ENCODE measurements at regions not wholly inside any gene's neighbourhood (a gene's known extent, or its start where the extent isn't known, plus 50 kb on each side); places are given as distances from the start of the nearest gene placed in this dataset.

GRCh38 chr2:213225866-213226265, 58.4 kb upstream of the SPAG16 start:
- Histone ChIP-seq H3K27me3 (ENCODE audit: control insufficient read depth in 2 of 2, insufficient read depth in 1 of 2, low read length in 1 of 2) (no peaks in the 10 kb centered on the region), H3K9me3 (ENCODE audit: control insufficient read depth in 2 of 2, insufficient read depth in 1 of 2, low read length in 1 of 2) (no peaks in the 10 kb centered on the region), H3K27ac (ENCODE audit: low read depth in 1 of 2, low read length in 1 of 2) (no peak overlapping the region), H3K4me1 (ENCODE audit: control insufficient read depth in 2 of 2, insufficient read depth in 2 of 2, low read length in 2 of 2) (peaks cover 5 to 27% of the 10 kb centered on the region in 2 donors), H3K4me3 (ENCODE audit: low read length in 2 of 2) (no peak overlapping the region), H3K36me3 (ENCODE audit: control insufficient read depth in 2 of 2, insufficient read depth in 2 of 2, low read length in 1 of 2) (peaks cover 0 to 2% of the 10 kb centered on the region in 2 donors)
- DNase-seq (ENCODE audit: low read depth in 6 of 9, low spot score in 9 of 9), result no peak
- 90% methylated on average over 4 of the region's 4 CpGs for WGBS

GRCh38 chr2:213227458-213227857, 56.8 kb upstream of the SPAG16 start:
- DNase-seq (ENCODE audit: low read depth in 6 of 9, low spot score in 9 of 9), result no peak
- peak overlapping the region; percentile 15 to 20 for H3K27ac ChIP-seq (ENCODE audit: low read depth in 1 of 2, low read length in 1 of 2)

GRCh38 chr2:213228638-213229037, 55.6 kb upstream of the SPAG16 start:
- Histone ChIP-seq H3K4me3 (ENCODE audit: low read length in 2 of 2) (no peak overlapping the region), H3K36me3 (ENCODE audit: control insufficient read depth in 2 of 2, insufficient read depth in 2 of 2, low read length in 1 of 2) (peaks cover 0 to 2% of the 10 kb centered on the region in 2 donors), H3K4me1 (ENCODE audit: control insufficient read depth in 2 of 2, insufficient read depth in 2 of 2, low read length in 2 of 2) (peaks cover 5 to 40% of the 10 kb centered on the region in 2 donors), H3K27me3 (ENCODE audit: control insufficient read depth in 2 of 2, insufficient read depth in 1 of 2, low read length in 1 of 2) (no peaks in the 10 kb centered on the region), H3K9me3 (ENCODE audit: control insufficient read depth in 2 of 2, insufficient read depth in 1 of 2, low read length in 1 of 2) (no peaks in the 10 kb centered on the region), H3K27ac (ENCODE audit: low read depth in 1 of 2, low read length in 1 of 2) (no peak overlapping the region)
- WGBS, result 98% methylated on average over 1 of the region's 1 CpG
- DNase-seq (ENCODE audit: low read depth in 6 of 9, low spot score in 9 of 9), result no peak

More at GRCh38 chr2:213227458-213227857, 56.8 kb upstream of the SPAG16 start:
- Histone ChIP-seq H3K36me3 (ENCODE audit: control insufficient read depth in 2 of 2, insufficient read depth in 2 of 2, low read length in 1 of 2) (peaks cover 0 to 2% of the 10 kb centered on the region in 2 donors), H3K4me1 (ENCODE audit: control insufficient read depth in 2 of 2, insufficient read depth in 2 of 2, low read length in 2 of 2) (peaks cover 5 to 35% of the 10 kb centered on the region in 2 donors), H3K27me3 (ENCODE audit: control insufficient read depth in 2 of 2, insufficient read depth in 1 of 2, low read length in 1 of 2) (no peaks in the 10 kb centered on the region), H3K9me3 (ENCODE audit: control insufficient read depth in 2 of 2, insufficient read depth in 1 of 2, low read length in 1 of 2) (no peaks in the 10 kb centered on the region), H3K4me3 (ENCODE audit: low read length in 2 of 2) (no peak overlapping the region)

GRCh38 chr2:213229814-213230213, 54.5 kb upstream of the SPAG16 start:
- H3K27me3 ChIP-seq (ENCODE audit: control insufficient read depth in 2 of 2, insufficient read depth in 1 of 2, low read length in 1 of 2), result no peaks in the 10 kb centered on the region
- no peaks in the 10 kb centered on the region for H3K9me3 ChIP-seq (ENCODE audit: control insufficient read depth in 2 of 2, insufficient read depth in 1 of 2, low read length in 1 of 2)
- peak overlapping the region in 1 of 2 donors; percentile 4 for H3K27ac ChIP-seq (ENCODE audit: low read depth in 1 of 2, low read length in 1 of 2)
- peaks cover 0 to 2% of the 10 kb centered on the region in 2 donors for H3K36me3 ChIP-seq (ENCODE audit: control insufficient read depth in 2 of 2, insufficient read depth in 2 of 2, low read length in 1 of 2)
- WGBS, result 91% methylated on average over 8 of the region's 8 CpGs
- DNase-seq (ENCODE audit: low read depth in 6 of 9, low spot score in 9 of 9), result no peak
- H3K4me3 ChIP-seq (ENCODE audit: low read length in 2 of 2), result no peak overlapping the region
- peaks cover 8 to 40% of the 10 kb centered on the region in 2 donors for H3K4me1 ChIP-seq (ENCODE audit: control insufficient read depth in 2 of 2, insufficient read depth in 2 of 2, low read length in 2 of 2)

GRCh38 chr2:213231966-213232365, 52.3 kb upstream of the SPAG16 start:
- Histone ChIP-seq H3K36me3 (ENCODE audit: control insufficient read depth in 2 of 2, insufficient read depth in 2 of 2, low read length in 1 of 2) (peaks cover 0 to 2% of the 10 kb centered on the region in 2 donors), H3K27me3 (ENCODE audit: control insufficient read depth in 2 of 2, insufficient read depth in 1 of 2, low read length in 1 of 2) (no peaks in the 10 kb centered on the region), H3K9me3 (ENCODE audit: control insufficient read depth in 2 of 2, insufficient read depth in 1 of 2, low read length in 1 of 2) (no peaks in the 10 kb centered on the region), H3K4me1 (ENCODE audit: control insufficient read depth in 2 of 2, insufficient read depth in 2 of 2, low read length in 2 of 2) (peaks cover 8 to 40% of the 10 kb centered on the region in 2 donors), H3K4me3 (ENCODE audit: low read length in 2 of 2) (no peak overlapping the region), H3K27ac (ENCODE audit: low read depth in 1 of 2, low read length in 1 of 2) (peak overlapping the region; percentile 77 to 91)
- WGBS, result 69% methylated on average over 1 of the region's 1 CpG
- DNase-seq (ENCODE audit: low read depth in 6 of 9, low spot score in 9 of 9), result no peak

- WGBS, result 17% methylated on average over 8 of the region's 8 CpGs
- H3K9me3 ChIP-seq (ENCODE audit: control insufficient read depth in 2 of 2, insufficient read depth in 1 of 2, low read length in 1 of 2), result no peaks in the 10 kb centered on the region
- H3K36me3 ChIP-seq (ENCODE audit: control insufficient read depth in 2 of 2, insufficient read depth in 2 of 2, low read length in 1 of 2), result no peaks in the 10 kb centered on the region
- DNase-seq (ENCODE audit: low read depth in 6 of 9, low spot score in 9 of 9), result peak; percentile 79 to 97 (median 92)
- peak overlapping the region in 1 of 2 donors; percentile 14 for H3K4me3 ChIP-seq (ENCODE audit: low read length in 2 of 2)
- no peaks in the 10 kb centered on the region for H3K27me3 ChIP-seq (ENCODE audit: control insufficient read depth in 2 of 2, insufficient read depth in 1 of 2, low read length in 1 of 2)
- peaks cover 4 to 33% of the 10 kb centered on the region in 2 donors for H3K4me1 ChIP-seq (ENCODE audit: control insufficient read depth in 2 of 2, insufficient read depth in 2 of 2, low read length in 2 of 2)
- H3K27ac ChIP-seq (ENCODE audit: low read depth in 1 of 2, low read length in 1 of 2), result peak overlapping the region; percentile 87 to 91
These were observed 51.4 kb upstream of the SPAG16 start for GRCh38 chr2:213232649-213233437.

GRCh38 chr2:213233438-213234330, 50.6 kb upstream of the SPAG16 start:
- Histone ChIP-seq H3K4me1 (ENCODE audit: control insufficient read depth in 2 of 2, insufficient read depth in 2 of 2, low read length in 2 of 2) (peaks cover 4 to 30% of the 10 kb centered on the region in 2 donors), H3K36me3 (ENCODE audit: control insufficient read depth in 2 of 2, insufficient read depth in 2 of 2, low read length in 1 of 2) (no peaks in the 10 kb centered on the region), H3K4me3 (ENCODE audit: low read length in 2 of 2) (peak overlapping the region; percentile 12 to 14), H3K9me3 (ENCODE audit: control insufficient read depth in 2 of 2, insufficient read depth in 1 of 2, low read length in 1 of 2) (no peaks in the 10 kb centered on the region), H3K27me3 (ENCODE audit: control insufficient read depth in 2 of 2, insufficient read depth in 1 of 2, low read length in 1 of 2) (no peaks in the 10 kb centered on the region), H3K27ac (ENCODE audit: low read depth in 1 of 2, low read length in 1 of 2) (peak overlapping the region; percentile 87 to 91)
- 43% methylated on average over 2 of the region's 2 CpGs for WGBS
- no peak for DNase-seq (ENCODE audit: low read depth in 6 of 9, low spot score in 9 of 9)

Measured in thymus (tissue), 11 donors.